ENCODE measurements at regions not wholly inside any gene's neighbourhood (a gene's known extent, or its start where the extent isn't known, plus 50 kb on each side); places are given as distances from the start of the nearest gene placed in this dataset.

GRCh38 chr9:90103771-90104170 lies 499.0 kb downstream of the GADD45G start:
- H3K9ac ChIP-seq (ENCODE audit: low read depth in 1 of 3, low read length in 3 of 3) = no peak overlapping the region
- no peak overlapping the region for H3K4me3 ChIP-seq (ENCODE audit: low read length in 3 of 3)

GRCh38 chr9:90105773-90106172 lies 501.0 kb downstream of the GADD45G start:
- H3K36me3 ChIP-seq (ENCODE audit: control insufficient read depth in 3 of 3, insufficient read depth in 3 of 3, low read length in 3 of 3) = no peaks in the 10 kb centered on the region
- peak overlapping the region; percentile 95 for H3K27ac ChIP-seq (ENCODE audit: low read depth, low read length)
- H3K4me1 ChIP-seq (ENCODE audit: control insufficient read depth in 3 of 3, insufficient read depth in 3 of 3, low read length in 3 of 3) = peaks cover 31 to 42% (median 34%) of the 10 kb centered on the region in 3 donors
- no peak overlapping the region for H3K4me3 ChIP-seq (ENCODE audit: low read length in 3 of 3)
- H3K27me3 ChIP-seq (ENCODE audit: control insufficient read depth in 3 of 3, insufficient read depth in 3 of 3, low read length in 3 of 3) = no peaks in the 10 kb centered on the region
- no peaks in the 10 kb centered on the region for H3K9me3 ChIP-seq (ENCODE audit: control insufficient read depth in 3 of 3, low read length in 3 of 3)
- H3K9ac ChIP-seq (ENCODE audit: low read depth in 1 of 3, low read length in 3 of 3) = peak overlapping the region in 1 of 3 donors; percentile 24

More at GRCh38 chr9:90103771-90104170, 499.0 kb downstream of the GADD45G start:
- Histone ChIP-seq H3K27me3 (ENCODE audit: control insufficient read depth in 3 of 3, insufficient read depth in 3 of 3, low read length in 3 of 3) (no peaks in the 10 kb centered on the region), H3K9me3 (ENCODE audit: control insufficient read depth in 3 of 3, low read length in 3 of 3) (no peaks in the 10 kb centered on the region), H3K36me3 (ENCODE audit: control insufficient read depth in 3 of 3, insufficient read depth in 3 of 3, low read length in 3 of 3) (no peaks in the 10 kb centered on the region), H3K4me1 (ENCODE audit: control insufficient read depth in 3 of 3, insufficient read depth in 3 of 3, low read length in 3 of 3) (peaks cover 29 to 52% (median 41%) of the 10 kb centered on the region in 3 donors), H3K27ac (ENCODE audit: low read depth, low read length) (no peak overlapping the region)

GRCh38 chr9:90107040-90107725 lies 502.4 kb downstream of the GADD45G start:
- no peaks in the 10 kb centered on the region for H3K9me3 ChIP-seq (ENCODE audit: control insufficient read depth in 3 of 3, low read length in 3 of 3)
- H3K36me3 ChIP-seq (ENCODE audit: control insufficient read depth in 3 of 3, insufficient read depth in 3 of 3, low read length in 3 of 3) = no peaks in the 10 kb centered on the region
- H3K4me1 ChIP-seq (ENCODE audit: control insufficient read depth in 3 of 3, insufficient read depth in 3 of 3, low read length in 3 of 3) = peaks cover 31 to 41% (median 34%) of the 10 kb centered on the region in 3 donors
- no peaks in the 10 kb centered on the region for H3K27me3 ChIP-seq (ENCODE audit: control insufficient read depth in 3 of 3, insufficient read depth in 3 of 3, low read length in 3 of 3)
- peak overlapping the region in 1 of 3 donors; percentile 19 for H3K4me3 ChIP-seq (ENCODE audit: low read length in 3 of 3)
- peak overlapping the region in 2 of 3 donors; percentile 4 to 62 for H3K9ac ChIP-seq (ENCODE audit: low read depth in 1 of 3, low read length in 3 of 3)
- H3K27ac ChIP-seq (ENCODE audit: low read depth, low read length) = peak overlapping the region; percentile 95

- H3K4me3 ChIP-seq (ENCODE audit: low read length in 3 of 3) = peak overlapping the region in 1 of 3 donors; percentile 19
- H3K36me3 ChIP-seq (ENCODE audit: control insufficient read depth in 3 of 3, insufficient read depth in 3 of 3, low read length in 3 of 3) = no peaks in the 10 kb centered on the region
- peak overlapping the region in 2 of 3 donors; percentile 4 to 62 for H3K9ac ChIP-seq (ENCODE audit: low read depth in 1 of 3, low read length in 3 of 3)
- H3K4me1 ChIP-seq (ENCODE audit: control insufficient read depth in 3 of 3, insufficient read depth in 3 of 3, low read length in 3 of 3) = peaks cover 31 to 37% (median 34%) of the 10 kb centered on the region in 3 donors
- H3K27me3 ChIP-seq (ENCODE audit: control insufficient read depth in 3 of 3, insufficient read depth in 3 of 3, low read length in 3 of 3) = no peaks in the 10 kb centered on the region
- peak overlapping the region; percentile 95 for H3K27ac ChIP-seq (ENCODE audit: low read depth, low read length)
- H3K9me3 ChIP-seq (ENCODE audit: control insufficient read depth in 3 of 3, low read length in 3 of 3) = no peaks in the 10 kb centered on the region
These were observed 503.2 kb downstream of the GADD45G start for GRCh38 chr9:90107726-90108655.

- no peaks in the 10 kb centered on the region for H3K27me3 ChIP-seq (ENCODE audit: control insufficient read depth in 3 of 3, insufficient read depth in 3 of 3, low read length in 3 of 3)
- H3K27ac ChIP-seq (ENCODE audit: low read depth, low read length) = no peak overlapping the region
- no peak overlapping the region for H3K9ac ChIP-seq (ENCODE audit: low read depth in 1 of 3, low read length in 3 of 3)
- peaks cover 11 to 15% (median 12%) of the 10 kb centered on the region in 3 donors for H3K4me1 ChIP-seq (ENCODE audit: control insufficient read depth in 3 of 3, insufficient read depth in 3 of 3, low read length in 3 of 3)
- H3K4me3 ChIP-seq (ENCODE audit: low read length in 3 of 3) = no peak overlapping the region
- no peaks in the 10 kb centered on the region for H3K9me3 ChIP-seq (ENCODE audit: control insufficient read depth in 3 of 3, low read length in 3 of 3)
- no peaks in the 10 kb centered on the region for H3K36me3 ChIP-seq (ENCODE audit: control insufficient read depth in 3 of 3, insufficient read depth in 3 of 3, low read length in 3 of 3)
These were observed 508.0 kb downstream of the GADD45G start for GRCh38 chr9:90112788-90113187.

GRCh38 chr9:90114641-90115425 lies 510.0 kb downstream of the GADD45G start:
- Histone ChIP-seq H3K4me1 (ENCODE audit: control insufficient read depth in 3 of 3, insufficient read depth in 3 of 3, low read length in 3 of 3) (no peaks in the 10 kb centered on the region), H3K9ac (ENCODE audit: low read depth in 1 of 3, low read length in 3 of 3) (no peak overlapping the region), H3K9me3 (ENCODE audit: control insufficient read depth in 3 of 3, low read length in 3 of 3) (no peaks in the 10 kb centered on the region)

GRCh38 chr9:90121762-90122161 lies 517.0 kb downstream of the GADD45G start:
- H3K27ac ChIP-seq (ENCODE audit: low read depth, low read length) = no peak overlapping the region
- no peaks in the 10 kb centered on the region for H3K9me3 ChIP-seq (ENCODE audit: control insufficient read depth in 3 of 3, low read length in 3 of 3)
- H3K9ac ChIP-seq (ENCODE audit: low read depth in 1 of 3, low read length in 3 of 3) = no peak overlapping the region
- H3K27me3 ChIP-seq (ENCODE audit: control insufficient read depth in 3 of 3, insufficient read depth in 3 of 3, low read length in 3 of 3) = no peaks in the 10 kb centered on the region
- H3K36me3 ChIP-seq (ENCODE audit: control insufficient read depth in 3 of 3, insufficient read depth in 3 of 3, low read length in 3 of 3) = no peaks in the 10 kb centered on the region
- no peak overlapping the region for H3K4me3 ChIP-seq (ENCODE audit: low read length in 3 of 3)
- H3K4me1 ChIP-seq (ENCODE audit: control insufficient read depth in 3 of 3, insufficient read depth in 3 of 3, low read length in 3 of 3) = peaks cover 0 to 5% (median 0%) of the 10 kb centered on the region in 3 donors

More at GRCh38 chr9:90114641-90115425, 510.0 kb downstream of the GADD45G start:
- H3K36me3 ChIP-seq (ENCODE audit: control insufficient read depth in 3 of 3, insufficient read depth in 3 of 3, low read length in 3 of 3) = no peaks in the 10 kb centered on the region
- no peak overlapping the region for H3K27ac ChIP-seq (ENCODE audit: low read depth, low read length)
- H3K27me3 ChIP-seq (ENCODE audit: control insufficient read depth in 3 of 3, insufficient read depth in 3 of 3, low read length in 3 of 3) = no peaks in the 10 kb centered on the region
- no peak overlapping the region for H3K4me3 ChIP-seq (ENCODE audit: low read length in 3 of 3)

- Histone ChIP-seq H3K27ac (ENCODE audit: low read depth, low read length) (no peak overlapping the region), H3K4me1 (ENCODE audit: control insufficient read depth in 3 of 3, insufficient read depth in 3 of 3, low read length in 3 of 3) (peaks cover 11 to 14% (median 11%) of the 10 kb centered on the region in 3 donors)
These were observed 517.7 kb downstream of the DIRAS2 start for GRCh38 chr9:90124961-90125360.

GRCh38 chr9:90127923-90128322 lies 514.7 kb downstream of the DIRAS2 start:
- no peaks in the 10 kb centered on the region for H3K36me3 ChIP-seq (ENCODE audit: control insufficient read depth in 3 of 3, insufficient read depth in 3 of 3, low read length in 3 of 3)
- peak overlapping the region in 1 of 3 donors; percentile 0 for H3K9ac ChIP-seq (ENCODE audit: low read depth in 1 of 3, low read length in 3 of 3)
- peaks cover 0 to 2% (median 0%) of the 10 kb centered on the region in 3 donors for H3K27me3 ChIP-seq (ENCODE audit: control insufficient read depth in 3 of 3, insufficient read depth in 3 of 3, low read length in 3 of 3)
- H3K9me3 ChIP-seq (ENCODE audit: control insufficient read depth in 3 of 3, low read length in 3 of 3) = no peaks in the 10 kb centered on the region
- peaks cover 11 to 14% (median 11%) of the 10 kb centered on the region in 3 donors for H3K4me1 ChIP-seq (ENCODE audit: control insufficient read depth in 3 of 3, insufficient read depth in 3 of 3, low read length in 3 of 3)
- H3K27ac ChIP-seq (ENCODE audit: low read depth, low read length) = no peak overlapping the region
- H3K4me3 ChIP-seq (ENCODE audit: low read length in 3 of 3) = no peak overlapping the region

More at GRCh38 chr9:90124961-90125360, 517.7 kb downstream of the DIRAS2 start:
- H3K27me3 ChIP-seq (ENCODE audit: control insufficient read depth in 3 of 3, insufficient read depth in 3 of 3, low read length in 3 of 3) = no peaks in the 10 kb centered on the region
- no peaks in the 10 kb centered on the region for H3K36me3 ChIP-seq (ENCODE audit: control insufficient read depth in 3 of 3, insufficient read depth in 3 of 3, low read length in 3 of 3)
- no peak overlapping the region for H3K9ac ChIP-seq (ENCODE audit: low read depth in 1 of 3, low read length in 3 of 3)
- no peak overlapping the region for H3K4me3 ChIP-seq (ENCODE audit: low read length in 3 of 3)
- H3K9me3 ChIP-seq (ENCODE audit: control insufficient read depth in 3 of 3, low read length in 3 of 3) = no peaks in the 10 kb centered on the region

Measured in skeletal muscle tissue (tissue), 3 donors.